ENCODE measurements at regions not wholly inside any gene's neighbourhood (a gene's known extent, or its start where the extent isn't known, plus 50 kb on each side); places are given as distances from the start of the nearest gene placed in this dataset.

- no peak for DNase-seq (ENCODE audit: low spot score)
- in situ Hi-C loops (cut with MboI; ENCODE audit: low sequenced_read_pairs, unreplicated experiment) = no loop called here
- no peak for TF ChIP-seq CTCF (IDR thresholded peaks at IDR 0.05; ENCODE audit: borderline replicate concordance, control extremely low read depth, extremely low read depth, insufficient read depth, missing control alignments)
These were observed 110.3 kb upstream of the PCSK5 start for GRCh38 chr9:75780185-75780584.

GRCh38 chr9:75788006-75788634 is 102.4 kb upstream of the PCSK5 start:
- in situ Hi-C loops (cut with MboI; ENCODE audit: low sequenced_read_pairs, unreplicated experiment) = no loop called here
- no peak for DNase-seq (ENCODE audit: low spot score)
- no peak for TF ChIP-seq CTCF (IDR thresholded peaks at IDR 0.05; ENCODE audit: borderline replicate concordance, control extremely low read depth, extremely low read depth, insufficient read depth, missing control alignments)

- no peak for TF ChIP-seq CTCF (IDR thresholded peaks at IDR 0.05; ENCODE audit: borderline replicate concordance, control extremely low read depth, extremely low read depth, insufficient read depth, missing control alignments)
- in situ Hi-C loops (cut with MboI; ENCODE audit: low sequenced_read_pairs, unreplicated experiment) = no loop called here
- no peak for DNase-seq (ENCODE audit: low spot score)
These were observed 93.3 kb upstream of the PCSK5 start for GRCh38 chr9:75797085-75797580.

- in situ Hi-C loops (cut with MboI; ENCODE audit: low sequenced_read_pairs, unreplicated experiment) = no loop called here
- TF ChIP-seq CTCF (IDR thresholded peaks at IDR 0.05; ENCODE audit: borderline replicate concordance, control extremely low read depth, extremely low read depth, insufficient read depth, missing control alignments) = no peak
- DNase-seq (ENCODE audit: low spot score) = no peak
These were observed 92.0 kb upstream of the PCSK5 start for GRCh38 chr9:75798505-75798904.

- in situ Hi-C loops (cut with MboI; ENCODE audit: low sequenced_read_pairs, unreplicated experiment) = no loop called here
- no peak for TF ChIP-seq CTCF (IDR thresholded peaks at IDR 0.05; ENCODE audit: borderline replicate concordance, control extremely low read depth, extremely low read depth, insufficient read depth, missing control alignments)
- DNase-seq (ENCODE audit: low spot score) = no peak
These were observed 87.3 kb upstream of the PCSK5 start for GRCh38 chr9:75803130-75803529.

- DNase-seq (ENCODE audit: low spot score) = no peak
- in situ Hi-C loops (cut with MboI; ENCODE audit: low sequenced_read_pairs, unreplicated experiment) = no loop called here
- no peak for TF ChIP-seq CTCF (IDR thresholded peaks at IDR 0.05; ENCODE audit: borderline replicate concordance, control extremely low read depth, extremely low read depth, insufficient read depth, missing control alignments)
These were observed 80.4 kb upstream of the PCSK5 start for GRCh38 chr9:75810063-75810462.

Measured in GM13976 (cell line).